Epidermal melanocyte (primary cell): ENCODE measurements at regions not wholly inside any gene's neighbourhood (a gene's known extent, or its start where the extent isn't known, plus 50 kb on each side); places are given as distances from the start of the nearest gene placed in this dataset.

Experiments used
- DNase-seq: peaks from one replicate; pipeline ENCODE4 v3.0.0; 2011; ENCODE audit warnings: low spot score; ENCODE audit not compliant: insufficient read length

- no peak for DNase-seq
Observed at GRCh38 chr2:33660416-33661123, 61.5 kb upstream of the FAM98A start.

- DNase-seq, result no peak
Observed at GRCh38 chr2:33655626-33656320, 56.7 kb upstream of the FAM98A start.

GRCh38 chr2:33652830-33653229, 53.7 kb upstream of the FAM98A start:
- DNase-seq, result no peak

- DNase-seq, result no peak
Observed at GRCh38 chr2:33650171-33650570, 51.1 kb upstream of the FAM98A start.
